ENCODE measurements at regions not wholly inside any gene's neighbourhood (a gene's known extent, or its start where the extent isn't known, plus 50 kb on each side); places are given as distances from the start of the nearest gene placed in this dataset.

- Histone ChIP-seq H3K36me3 (ENCODE audit: control insufficient read depth, insufficient read depth, low read length) (no peaks in the 10 kb centered on the region), H3K27me3 (ENCODE audit: control insufficient read depth, insufficient read depth, low read length) (no peaks in the 10 kb centered on the region), H3K27ac (ENCODE audit: low read length) (no peak overlapping the region), H3K4me1 (ENCODE audit: control insufficient read depth, insufficient read depth, low read length) (no peaks in the 10 kb centered on the region), H3K9me3 (ENCODE audit: control insufficient read depth, low read depth, low read length) (no peaks in the 10 kb centered on the region), H3K4me3 (ENCODE audit: low read length) (no peak overlapping the region)
- no peak for DNase-seq
- no CpG with 5 or more reads among the region's 10 CpGs for WGBS (ENCODE audit: insufficient coverage, low lambda C conversion rate)
Observed at GRCh38 chr10:21327289-21327993, 198.0 kb downstream of the SKIDA1 start.

- Histone ChIP-seq H3K27me3 (ENCODE audit: control insufficient read depth, insufficient read depth, low read length) (no peaks in the 10 kb centered on the region), H3K4me3 (ENCODE audit: low read length) (no peak overlapping the region), H3K27ac (ENCODE audit: low read length) (no peak overlapping the region), H3K36me3 (ENCODE audit: control insufficient read depth, insufficient read depth, low read length) (no peaks in the 10 kb centered on the region), H3K9me3 (ENCODE audit: control insufficient read depth, low read depth, low read length) (no peaks in the 10 kb centered on the region), H3K4me1 (ENCODE audit: control insufficient read depth, insufficient read depth, low read length) (no peaks in the 10 kb centered on the region)
- WGBS (ENCODE audit: insufficient coverage, low lambda C conversion rate): 100% methylated on average over 2 of the region's 5 CpGs
- no peak for DNase-seq
Observed at GRCh38 chr10:21326594-21327288, 198.7 kb downstream of the SKIDA1 start.

- WGBS (ENCODE audit: insufficient coverage, low lambda C conversion rate): 100% methylated on average over 1 of the region's 15 CpGs
- DNase-seq: no peak
- no peak overlapping the region for H3K27ac ChIP-seq (ENCODE audit: low read length)
- H3K27me3 ChIP-seq (ENCODE audit: control insufficient read depth, insufficient read depth, low read length): no peaks in the 10 kb centered on the region
- no peaks in the 10 kb centered on the region for H3K9me3 ChIP-seq (ENCODE audit: control insufficient read depth, low read depth, low read length)
- H3K4me3 ChIP-seq (ENCODE audit: low read length): no peak overlapping the region
- peaks cover 2% of the 10 kb centered on the region for H3K4me1 ChIP-seq (ENCODE audit: control insufficient read depth, insufficient read depth, low read length)
- no peaks in the 10 kb centered on the region for H3K36me3 ChIP-seq (ENCODE audit: control insufficient read depth, insufficient read depth, low read length)
Observed at GRCh38 chr10:21318540-21319167, 206.8 kb downstream of the SKIDA1 start.

GRCh38 chr10:21317902-21318301 is 207.6 kb downstream of the SKIDA1 start:
- no peak overlapping the region for H3K27ac ChIP-seq (ENCODE audit: low read length)
- no peaks in the 10 kb centered on the region for H3K27me3 ChIP-seq (ENCODE audit: control insufficient read depth, insufficient read depth, low read length)
- no peak overlapping the region for H3K4me3 ChIP-seq (ENCODE audit: low read length)
- no peak for DNase-seq
- peaks cover 2% of the 10 kb centered on the region for H3K4me1 ChIP-seq (ENCODE audit: control insufficient read depth, insufficient read depth, low read length)
- H3K9me3 ChIP-seq (ENCODE audit: control insufficient read depth, low read depth, low read length): no peaks in the 10 kb centered on the region
- 80% methylated on average over 1 of the region's 3 CpGs for WGBS (ENCODE audit: insufficient coverage, low lambda C conversion rate)
- no peaks in the 10 kb centered on the region for H3K36me3 ChIP-seq (ENCODE audit: control insufficient read depth, insufficient read depth, low read length)

GRCh38 chr10:21315645-21316220 is 209.7 kb downstream of the SKIDA1 start:
- Histone ChIP-seq H3K9me3 (ENCODE audit: control insufficient read depth, low read depth, low read length) (no peaks in the 10 kb centered on the region), H3K27me3 (ENCODE audit: control insufficient read depth, insufficient read depth, low read length) (no peaks in the 10 kb centered on the region), H3K36me3 (ENCODE audit: control insufficient read depth, insufficient read depth, low read length) (no peaks in the 10 kb centered on the region), H3K27ac (ENCODE audit: low read length) (no peak overlapping the region), H3K4me1 (ENCODE audit: control insufficient read depth, insufficient read depth, low read length) (peaks cover 2% of the 10 kb centered on the region), H3K4me3 (ENCODE audit: low read length) (no peak overlapping the region)
- peak; percentile 37 to 38 for DNase-seq
- no CpG with 5 or more reads among the region's 5 CpGs for WGBS (ENCODE audit: insufficient coverage, low lambda C conversion rate)

- H3K4me3 ChIP-seq (ENCODE audit: low read length): no peak overlapping the region
- H3K36me3 ChIP-seq (ENCODE audit: control insufficient read depth, insufficient read depth, low read length): no peaks in the 10 kb centered on the region
- no peak overlapping the region for H3K27ac ChIP-seq (ENCODE audit: low read length)
- DNase-seq: no peak
- WGBS (ENCODE audit: insufficient coverage, low lambda C conversion rate): 60% methylated on average over 1 of the region's 13 CpGs
- H3K27me3 ChIP-seq (ENCODE audit: control insufficient read depth, insufficient read depth, low read length): no peaks in the 10 kb centered on the region
- H3K9me3 ChIP-seq (ENCODE audit: control insufficient read depth, low read depth, low read length): no peaks in the 10 kb centered on the region
- peaks cover 2% of the 10 kb centered on the region for H3K4me1 ChIP-seq (ENCODE audit: control insufficient read depth, insufficient read depth, low read length)
Observed at GRCh38 chr10:21314906-21315644, 210.4 kb downstream of the SKIDA1 start.

GRCh38 chr10:21314111-21314626 is 211.3 kb downstream of the SKIDA1 start:
- peaks cover 2% of the 10 kb centered on the region for H3K4me1 ChIP-seq (ENCODE audit: control insufficient read depth, insufficient read depth, low read length)
- no peaks in the 10 kb centered on the region for H3K9me3 ChIP-seq (ENCODE audit: control insufficient read depth, low read depth, low read length)
- H3K36me3 ChIP-seq (ENCODE audit: control insufficient read depth, insufficient read depth, low read length): no peaks in the 10 kb centered on the region
- 80% methylated on average over 2 of the region's 9 CpGs for WGBS (ENCODE audit: insufficient coverage, low lambda C conversion rate)
- H3K4me3 ChIP-seq (ENCODE audit: low read length): no peak overlapping the region
- DNase-seq: no peak
- no peak overlapping the region for H3K27ac ChIP-seq (ENCODE audit: low read length)
- H3K27me3 ChIP-seq (ENCODE audit: control insufficient read depth, insufficient read depth, low read length): no peaks in the 10 kb centered on the region

GRCh38 chr10:21313691-21314090 is 211.8 kb downstream of the SKIDA1 start:
- Histone ChIP-seq H3K27ac (ENCODE audit: low read length) (no peak overlapping the region), H3K36me3 (ENCODE audit: control insufficient read depth, insufficient read depth, low read length) (no peaks in the 10 kb centered on the region), H3K27me3 (ENCODE audit: control insufficient read depth, insufficient read depth, low read length) (no peaks in the 10 kb centered on the region), H3K4me1 (ENCODE audit: control insufficient read depth, insufficient read depth, low read length) (peaks cover 2% of the 10 kb centered on the region), H3K4me3 (ENCODE audit: low read length) (no peak overlapping the region), H3K9me3 (ENCODE audit: control insufficient read depth, low read depth, low read length) (no peaks in the 10 kb centered on the region)
- WGBS (ENCODE audit: insufficient coverage, low lambda C conversion rate): 75% methylated on average over 2 of the region's 7 CpGs
- DNase-seq: no peak

- H3K9me3 ChIP-seq (ENCODE audit: control insufficient read depth, low read depth, low read length): no peaks in the 10 kb centered on the region
- no peak overlapping the region for H3K4me3 ChIP-seq (ENCODE audit: low read length)
- no peaks in the 10 kb centered on the region for H3K36me3 ChIP-seq (ENCODE audit: control insufficient read depth, insufficient read depth, low read length)
- H3K27me3 ChIP-seq (ENCODE audit: control insufficient read depth, insufficient read depth, low read length): no peaks in the 10 kb centered on the region
- no peak for DNase-seq
- H3K27ac ChIP-seq (ENCODE audit: low read length): no peak overlapping the region
- WGBS (ENCODE audit: insufficient coverage, low lambda C conversion rate): no CpG with 5 or more reads among the region's 6 CpGs
- peaks cover 2% of the 10 kb centered on the region for H3K4me1 ChIP-seq (ENCODE audit: control insufficient read depth, insufficient read depth, low read length)
Observed at GRCh38 chr10:21311426-21311825, 214.1 kb downstream of the SKIDA1 start.

GRCh38 chr10:21309427-21309826 is 216.1 kb downstream of the SKIDA1 start:
- no peak overlapping the region for H3K27ac ChIP-seq (ENCODE audit: low read length)
- no CpG with 5 or more reads among the region's 3 CpGs for WGBS (ENCODE audit: insufficient coverage, low lambda C conversion rate)
- H3K36me3 ChIP-seq (ENCODE audit: control insufficient read depth, insufficient read depth, low read length): no peaks in the 10 kb centered on the region
- DNase-seq: no peak
- H3K27me3 ChIP-seq (ENCODE audit: control insufficient read depth, insufficient read depth, low read length): no peaks in the 10 kb centered on the region
- no peak overlapping the region for H3K4me3 ChIP-seq (ENCODE audit: low read length)
- H3K4me1 ChIP-seq (ENCODE audit: control insufficient read depth, insufficient read depth, low read length): no peaks in the 10 kb centered on the region
- no peaks in the 10 kb centered on the region for H3K9me3 ChIP-seq (ENCODE audit: control insufficient read depth, low read depth, low read length)

Data from large intestine (tissue), 3 donors.